SK-MEL-5 (cell line): ENCODE measurements at regions not wholly inside any gene's neighbourhood (a gene's known extent, or its start where the extent isn't known, plus 50 kb on each side); places are given as distances from the start of the nearest gene placed in this dataset.
"Not testable (repeated sequence)": the region's sequence is repeated elsewhere in the genome, so short reads cannot be mapped to it uniquely, and the experiment has no call there.

ENCODE experiments used
- DNase-seq: peaks from one replicate; pipeline ENCODE4 v3.0.0-alpha.2; 2016; ENCODE audit warnings: low read depth, low spot score
- in situ Hi-C: cut with HindIII; loops from 2 replicates; pipeline ENCODE4 v1.10.0; 2016; ENCODE audit warnings: low sequenced_read_pairs, high pct_unique_total_duplicates, low pct_unique_long_range_greater_than_20kb

DNA sequence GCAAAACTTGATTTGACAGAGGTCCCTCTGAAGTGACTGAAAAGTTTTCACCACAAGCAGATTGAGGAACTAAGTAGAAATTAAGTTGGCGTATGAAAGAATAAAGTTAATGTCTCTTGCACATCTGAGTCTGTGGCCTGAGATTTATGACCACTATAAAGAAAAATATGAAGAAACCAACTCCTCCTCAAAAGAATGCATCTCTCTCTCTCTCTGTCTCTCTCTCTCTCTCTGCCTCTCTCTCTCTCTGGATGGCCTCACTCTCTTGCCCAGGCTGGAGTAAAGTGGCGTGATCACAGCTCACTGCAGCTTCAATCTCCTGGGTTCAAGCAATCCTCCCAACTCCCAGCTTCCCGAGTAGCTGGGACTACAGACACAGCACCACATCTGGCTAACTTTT, 55.2 kb downstream of the RPL22L1 start:
- no peak for DNase-seq
- in situ Hi-C loops = loop anchor here (10.0 kb wide), 1 partner anchor 390 kb away; no protein-coding TSS in a partner anchor

GRCh38 chr3:170813266-170813665, 56.7 kb downstream of the RPL22L1 start:
- in situ Hi-C loops = loop anchor here (10.0 kb wide), 1 partner anchor 388 kb away; no protein-coding TSS in a partner anchor
- no peak for DNase-seq

DNA sequence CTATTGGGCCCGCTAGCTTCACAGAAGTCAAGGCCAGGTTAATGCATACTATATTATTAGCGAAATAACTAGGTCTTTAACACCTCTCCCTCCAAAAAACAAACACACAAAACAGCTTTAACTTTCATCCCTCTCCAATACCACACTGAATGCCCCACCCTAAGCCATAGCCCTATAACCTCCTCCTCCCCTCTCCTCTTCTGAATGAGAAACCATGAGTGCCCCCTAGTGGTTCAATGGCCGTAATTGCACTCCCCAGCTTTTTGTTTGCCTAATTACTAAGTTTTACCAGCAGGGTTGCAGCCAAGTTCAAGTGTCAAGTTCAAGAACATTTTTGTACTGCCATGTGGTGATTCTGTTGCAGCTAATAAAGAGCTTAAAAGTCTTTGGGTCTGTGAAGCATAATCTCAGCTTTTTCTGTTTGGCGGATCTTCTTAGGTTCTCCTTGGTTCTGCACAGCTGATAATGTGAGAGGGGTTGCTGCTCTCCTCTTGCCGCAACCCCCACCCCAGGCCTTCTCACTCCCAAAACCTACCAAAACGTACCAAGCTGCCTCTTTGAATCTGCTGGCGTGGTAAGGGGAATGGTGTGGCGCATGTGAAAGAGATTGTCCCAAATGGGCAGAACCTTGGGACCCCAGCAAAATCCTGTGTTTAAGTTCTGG, 57.9 kb downstream of the RPL22L1 start:
- DNase-seq = peak; percentile 91
- in situ Hi-C loops = loop anchor here (10.0 kb wide), 1 partner anchor 387 kb away; no protein-coding TSS in a partner anchor

- no peak for DNase-seq
Measured at GRCh38 chr3:170811515-170811914, 58.5 kb downstream of the RPL22L1 start.

DNA sequence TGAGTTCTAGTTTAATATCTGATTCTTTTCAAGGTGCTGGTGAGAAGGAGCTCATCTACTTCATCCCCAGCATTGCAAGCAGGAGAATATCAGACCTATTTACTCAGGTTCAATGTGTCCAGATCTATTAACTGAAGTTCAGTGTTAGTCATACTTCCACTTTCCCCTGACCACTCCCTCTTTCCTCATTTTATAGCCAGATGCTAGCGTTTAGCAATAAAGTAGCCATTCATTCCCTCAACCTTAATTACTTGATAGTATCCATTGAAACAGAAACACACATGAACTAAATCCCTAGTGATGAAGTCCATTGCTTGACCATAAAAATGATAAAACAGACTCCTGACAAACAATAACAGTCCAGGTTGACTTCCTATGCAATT, 60.0 kb downstream of the RPL22L1 start:
- in situ Hi-C loops = loop anchor here (10.0 kb wide), 1 partner anchor 385 kb away; no protein-coding TSS in a partner anchor
- DNase-seq = no peak

More at GRCh38 chr3:170811515-170811914, 58.5 kb downstream of the RPL22L1 start:
- in situ Hi-C loops = loop anchor here (10.0 kb wide), 1 partner anchor 387 kb away; no protein-coding TSS in a partner anchor

DNA sequence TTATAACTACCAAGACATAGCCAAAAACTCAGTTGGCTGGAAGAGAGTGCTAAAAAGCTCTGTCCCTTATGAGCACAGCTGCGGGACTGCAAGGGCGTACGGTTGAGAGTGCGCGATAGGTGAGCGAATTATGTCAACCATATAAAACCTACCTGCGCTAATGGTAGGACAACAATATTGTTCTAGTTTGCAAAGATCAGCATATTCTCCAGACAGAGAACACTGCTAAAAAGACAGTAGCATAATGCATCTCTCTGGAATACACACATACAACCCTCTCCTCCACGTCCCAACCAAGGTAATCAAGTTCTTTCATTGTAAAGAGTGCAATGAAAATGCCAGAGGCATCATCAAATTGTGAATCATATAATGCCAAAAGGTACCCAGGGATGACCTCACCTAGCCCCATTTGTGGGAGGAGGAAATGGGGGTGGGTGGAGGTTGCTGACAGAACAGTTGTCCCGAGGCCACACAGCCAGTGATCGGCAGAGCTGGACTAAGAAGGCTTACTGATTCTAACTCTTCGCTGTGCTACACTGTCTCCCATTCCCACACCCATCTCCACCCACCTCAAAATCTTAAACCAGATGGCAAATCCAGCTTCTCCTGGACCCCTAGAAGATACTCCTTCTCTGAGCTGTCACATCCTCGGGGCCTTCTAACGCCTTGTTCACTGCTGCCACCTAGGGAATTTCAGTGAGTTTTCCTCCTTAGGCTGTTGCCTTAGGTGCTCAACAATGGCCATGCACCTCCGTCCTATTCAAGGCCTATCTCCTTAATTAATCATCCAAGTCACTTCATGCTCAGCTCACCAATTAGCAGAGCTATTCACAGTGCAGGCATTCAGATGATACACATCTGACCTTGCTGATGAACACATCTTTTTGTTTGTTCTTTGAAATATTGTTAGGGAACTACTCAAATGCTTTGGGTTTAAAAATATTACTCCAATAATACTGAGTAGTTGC, 60.7 kb downstream of the RPL22L1 start:
- peak; percentile 85 for DNase-seq
- in situ Hi-C loops = no loop called here

DNA sequence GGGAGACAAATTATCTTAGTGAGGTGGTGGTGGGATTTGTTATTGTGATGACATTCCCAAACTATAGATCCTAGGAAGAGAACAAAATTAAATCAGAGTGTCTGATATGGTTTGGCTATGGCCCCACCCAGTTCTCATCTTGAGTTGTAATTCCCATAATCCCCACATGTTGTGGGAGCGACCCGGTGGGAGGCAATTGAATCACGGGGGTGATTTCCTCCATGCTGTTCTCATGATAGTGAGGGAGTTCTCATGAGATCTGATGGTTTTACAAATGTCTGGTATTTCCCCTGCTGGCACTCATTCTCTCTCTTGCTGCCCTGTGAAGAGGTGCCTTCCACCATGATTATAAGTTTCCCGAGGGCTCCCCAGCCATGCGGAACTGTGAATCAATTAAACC, 62.0 kb downstream of the RPL22L1 start:
- DNase-seq = no peak
- in situ Hi-C loops = no loop called here

- in situ Hi-C loops = no loop called here
- no peak for DNase-seq
Measured at GRCh38 chr3:170806676-170807075, 63.3 kb downstream of the RPL22L1 start.

DNA sequence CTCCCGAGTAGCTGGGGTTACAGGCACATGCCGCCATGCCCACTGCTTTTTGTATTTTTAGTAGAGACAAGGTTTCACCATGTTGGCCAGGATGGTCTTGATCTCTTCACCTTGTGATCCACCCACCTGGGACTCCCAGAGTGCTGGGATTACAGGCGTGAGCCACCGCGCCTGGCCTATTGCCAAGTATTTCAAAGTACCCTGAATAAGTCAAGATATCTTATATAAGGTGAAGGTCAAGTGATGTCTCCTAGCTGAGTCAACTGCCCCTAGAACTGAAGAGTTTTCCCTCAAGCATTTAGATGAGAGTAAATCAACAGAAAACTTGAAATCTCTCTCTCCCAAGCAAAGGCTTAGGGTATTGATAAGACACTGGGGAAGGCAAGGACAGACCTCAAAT, 63.9 kb downstream of the RPL22L1 start:
- in situ Hi-C loops = no loop called here
- DNase-seq = no peak

DNA sequence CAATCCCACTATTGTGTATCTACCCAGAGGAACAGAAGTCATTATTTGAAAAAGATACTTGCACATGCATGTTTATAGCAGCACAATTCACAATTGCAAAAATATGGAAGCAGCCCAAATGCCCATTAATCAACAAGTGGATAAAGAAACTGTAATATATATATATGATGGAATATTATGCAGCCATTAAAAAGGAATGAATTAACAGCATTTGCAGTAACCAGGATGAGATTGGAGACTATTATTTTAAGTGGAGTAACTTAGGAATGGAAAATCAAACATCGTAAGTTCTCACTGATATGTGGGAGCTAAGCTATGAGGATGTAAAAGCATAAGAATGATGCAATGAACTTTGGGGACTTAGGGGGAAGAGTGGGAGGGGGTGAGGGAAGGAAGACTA, 64.7 kb downstream of the RPL22L1 start:
- in situ Hi-C loops = not testable (repeated sequence)

DNA sequence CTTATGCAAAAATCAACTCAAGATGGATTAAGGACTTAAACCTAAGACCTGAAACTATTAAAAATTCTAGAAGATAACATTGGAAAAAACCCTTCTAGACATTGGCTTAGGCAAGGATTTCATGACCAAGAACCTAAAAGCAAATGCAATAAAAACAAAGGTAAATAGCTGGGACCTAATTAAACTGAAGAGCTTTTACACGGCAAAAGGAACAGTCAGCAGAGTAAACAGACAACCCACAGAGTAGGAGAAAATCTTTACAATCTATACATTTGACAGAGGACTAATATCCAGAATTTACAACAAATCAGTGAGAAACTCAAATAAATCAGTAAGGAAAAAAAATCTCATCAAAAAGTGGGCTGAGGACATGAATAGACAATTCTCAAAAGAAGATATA, 65.4 kb downstream of the RPL22L1 start:
- in situ Hi-C loops, DNase-seq: not testable (repeated sequence)

More for the DNA sequence above, 64.7 kb downstream of the RPL22L1 start:
- DNase-seq = not testable (repeated sequence)

DNA sequence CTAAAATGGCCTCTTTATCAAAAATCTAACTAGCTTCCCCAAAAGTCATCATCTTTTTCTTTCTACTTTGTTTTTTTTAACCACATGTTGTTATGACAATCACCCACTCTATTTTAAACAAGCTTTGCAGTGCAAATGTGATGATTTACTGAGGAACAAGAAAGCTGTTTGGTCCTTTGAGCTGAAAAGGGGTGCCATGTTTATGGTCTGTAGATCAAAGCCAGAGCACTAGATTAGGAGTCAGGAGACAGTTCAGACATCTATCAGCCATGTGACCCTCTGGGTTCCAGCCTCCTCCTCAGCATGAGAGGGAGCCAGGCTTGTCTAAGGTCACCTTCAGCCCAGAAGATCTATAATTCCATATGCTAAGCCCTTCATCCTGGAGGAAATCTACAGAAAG, 65.9 kb downstream of the RPL22L1 start:
- DNase-seq = no peak
- in situ Hi-C loops = no loop called here

- no peak for DNase-seq
- in situ Hi-C loops = no loop called here
Measured at GRCh38 chr3:170802164-170803151, 67.5 kb downstream of the RPL22L1 start.

DNA sequence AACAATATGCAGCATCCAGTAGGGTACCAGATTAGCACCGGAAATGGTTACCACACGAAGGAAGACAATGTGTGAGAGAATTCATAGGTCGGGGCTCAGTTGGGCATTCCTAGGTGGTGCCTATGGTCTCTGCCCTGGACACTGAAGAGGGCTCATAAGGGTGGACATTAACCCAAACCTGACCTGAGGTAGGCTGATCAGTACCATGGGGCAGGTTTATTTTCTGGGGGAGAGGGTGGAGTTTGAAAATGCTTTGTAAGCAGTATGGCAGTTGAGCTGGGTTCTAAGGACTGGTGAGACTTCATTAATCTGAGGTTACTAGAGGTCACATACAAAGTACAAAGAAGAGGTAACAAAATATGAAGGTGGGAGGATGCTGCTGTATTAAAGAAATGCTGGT, 68.4 kb downstream of the RPL22L1 start:
- in situ Hi-C loops = no loop called here

GRCh38 chr3:170800275-170800674, 69.7 kb downstream of the RPL22L1 start:
- in situ Hi-C loops, DNase-seq: not testable (repeated sequence)

More for the DNA sequence above, 68.4 kb downstream of the RPL22L1 start:
- DNase-seq = no peak

DNA sequence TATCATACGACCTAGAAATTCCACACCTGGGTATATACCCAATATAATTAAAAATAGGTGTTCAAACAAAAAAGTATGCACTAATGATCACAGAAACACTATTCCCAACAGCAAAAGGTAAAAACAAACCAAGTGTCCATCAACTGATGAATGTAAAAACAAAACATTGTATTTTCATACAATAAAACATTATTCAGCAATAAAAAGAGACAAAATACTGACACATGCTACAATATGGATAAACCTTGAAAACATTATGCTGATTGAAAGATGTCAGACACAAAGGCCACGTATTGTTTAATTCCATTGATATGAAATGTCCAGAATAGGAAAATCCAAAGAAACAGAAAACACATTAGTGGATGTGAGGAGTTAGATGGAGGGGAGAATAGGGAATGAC, 71.0 kb downstream of the RPL22L1 start:
- in situ Hi-C loops = no loop called here

GRCh38 chr3:170797685-170798084, 72.3 kb downstream of the RPL22L1 start:
- DNase-seq = no peak
- in situ Hi-C loops = no loop called here

More for the DNA sequence above, 71.0 kb downstream of the RPL22L1 start:
- DNase-seq = no peak
